A549 (cell line): ENCODE measurements at regions not wholly inside any gene's neighbourhood (a gene's known extent, or its start where the extent isn't known, plus 50 kb on each side); places are given as distances from the start of the nearest gene placed in this dataset.
A peak's percentile ranks its signal among the peaks of the same experiment; 100 is the strongest.

ENCODE experiments used
- ATAC-seq, 2 experiments: fragments of 200-7000 bp in 1 of 2; fragments of >200 bp in 1 of 2; cut with Nextera tagmentation in 1 of 2; cut with Tn5 transposase in 1 of 2; 3 replicates each; pipeline versions ENCODE4 v1.8.0 to v1.9.1; 2018 to 2020; ENCODE audit warnings: mild to moderate bottlenecking in 1 of 2, moderate library complexity in 1 of 2
- CTCF ChIA-PET: fragments of 300-600 bp; sonication (Branson Sonifier 250); formaldehyde crosslinking; extraction: SDS; loops from one replicate; lab custom pipeline; 2021; ENCODE audit warnings: antibody characterized with exemption, inconsistent platforms; lab: Yijun Ruan, JAX
- POLR2A ChIA-PET: fragments of 350-600 bp; formaldehyde crosslinking; extraction: SDS; loops from one replicate; lab custom pipeline; 2021; ENCODE audit warnings: antibody characterized with exemption, inconsistent platforms; lab: Yijun Ruan, JAX
- DNase-seq, 2 experiments: peaks; one replicate each; pipeline versions ENCODE4 v3.0.0 to v3.0.0-alpha.2; 2011 to 2016; ENCODE audit warnings: low read depth in 1 of 2, low spot score in 1 of 2
- FAIRE-seq: peaks from 2 replicates; lab custom pipeline; 2011; peaks lifted over from hg19 to GRCh38; lab: Jason Lieb, UNC
- H3K27ac ChIP-seq, 2 experiments: fragments of >200 bp; sonication (Bioruptor Twin); formaldehyde crosslinking; 3 replicates each; pipeline ENCODE4 v1.5.1; 2016 to 2017
- H3K4me1 ChIP-seq: fragments of >200 bp; sonication (Bioruptor Twin); formaldehyde crosslinking; 3 replicates; pipeline ENCODE4 v1.6.1; 2016
- H3K4me2 ChIP-seq: fragments of >200 bp; sonication (Bioruptor Twin); formaldehyde crosslinking; 3 replicates; pipeline ENCODE4 v1.6.1; 2016
- H3K4me3 ChIP-seq: fragments of >200 bp; sonication (Bioruptor Twin); formaldehyde crosslinking; 3 replicates; pipeline ENCODE4 v1.5.1; 2016
- H3K9me3 ChIP-seq: fragments of >200 bp; sonication (Bioruptor Twin); formaldehyde crosslinking; 3 replicates; pipeline ENCODE4 v1.6.1; 2016
- ATOH8 ChIP-seq: fragments of 250-450 bp; sonication (Bioruptor Pico); IDR thresholded peaks from 2 replicates; pipeline ENCODE4 v1.5.0; 2020; ENCODE audit warnings: low read depth, mild to moderate bottlenecking, moderate library complexity
- CBX8 ChIP-seq: fragments of 200-600 bp; sonication (generic); IDR thresholded peaks from 2 replicates; pipeline ENCODE4 v1.6.1; 2016
- CEBPB ChIP-seq, 2 experiments: fragments of >200 bp in 1 of 2; sonication (Bioruptor Twin) in 1 of 2; formaldehyde crosslinking in 1 of 2; IDR thresholded peaks; 2 replicates each; pipeline ENCODE4 v1.6.1; 2012 to 2016
- E2F6 ChIP-seq: IDR thresholded peaks from 2 replicates; pipeline ENCODE4 v1.6.1; 2012; ENCODE audit warnings: low read depth, borderline replicate concordance
- EHMT2 ChIP-seq: fragments of 200-600 bp; sonication (generic); IDR thresholded peaks from 2 replicates; pipeline ENCODE4 v1.6.1; 2016; ENCODE audit warnings: antibody characterized with exemption, low read depth, mild to moderate bottlenecking, moderate library complexity
- EP300 ChIP-seq, 2 experiments: fragments of >200 bp; sonication (Bioruptor Twin); formaldehyde crosslinking; IDR thresholded peaks; 2 replicates in 1 of 2; 3 replicates in 1 of 2; pipeline ENCODE4 v1.6.1; 2016 to 2017
- ESRRA ChIP-seq: fragments of 150-350 bp; IDR thresholded peaks from 2 replicates; pipeline ENCODE4 v1.6.1; 2014; ENCODE audit warnings: mild to moderate bottlenecking, low read length, borderline replicate concordance
- FOXS1 ChIP-seq: fragments of 250-450 bp; sonication (Bioruptor Pico); IDR thresholded peaks from 2 replicates; pipeline ENCODE4 v1.5.0; 2020; ENCODE audit warnings: mild to moderate bottlenecking, moderate library complexity
- GATA3 ChIP-seq: IDR thresholded peaks from 2 replicates; pipeline ENCODE4 v1.6.1; 2012; ENCODE audit warnings: borderline replicate concordance
- HMGXB4 ChIP-seq: fragments of 250-450 bp; sonication (Bioruptor Pico); IDR thresholded peaks from 2 replicates; pipeline ENCODE4 v1.5.0; 2021; ENCODE audit warnings: mild to moderate bottlenecking, moderate library complexity, borderline replicate concordance
- HOXB13 ChIP-seq: fragments of 250-450 bp; sonication (Bioruptor Pico); IDR thresholded peaks from 2 replicates; pipeline ENCODE4 v1.5.0; 2020; ENCODE audit warnings: low read depth, mild to moderate bottlenecking, moderate library complexity
- JUN ChIP-seq, 2 experiments: fragments of >200 bp; sonication (Bioruptor Twin); formaldehyde crosslinking; IDR thresholded peaks; 2 replicates in 1 of 2; 3 replicates in 1 of 2; pipeline ENCODE4 v1.6.1; 2016 to 2017
- KDM5A ChIP-seq: fragments of 200-600 bp; sonication (generic); IDR thresholded peaks from 2 replicates; pipeline ENCODE4 v1.6.1; 2016; ENCODE audit warnings: antibody characterized with exemption, mild to moderate bottlenecking
- MAFK ChIP-seq: fragments of 450-650 bp; IDR thresholded peaks from 2 replicates; pipeline ENCODE4 v1.6.1; 2014; ENCODE audit not compliant: partially characterized antibody
- MYC ChIP-seq: IDR thresholded peaks from 2 replicates; pipeline ENCODE4 v1.6.1; 2012; ENCODE audit warnings: mild to moderate bottlenecking, inconsistent platforms, low read length, improper control_type of control experiment, borderline replicate concordance
- RAD21 ChIP-seq, 2 experiments: fragments of >200 bp in 1 of 2; sonication (Bioruptor Twin) in 1 of 2; formaldehyde crosslinking in 1 of 2; IDR thresholded peaks in 1 of 2; conservative IDR thresholded peaks in 1 of 2; 2 replicates in 1 of 2; 3 replicates in 1 of 2; pipeline ENCODE4 v1.6.1; 2012 to 2018; ENCODE audit warnings: inconsistent platforms in 1 of 2
- RCOR1 ChIP-seq: fragments of 150-350 bp; IDR thresholded peaks from 2 replicates; pipeline ENCODE4 v1.6.1; 2014; ENCODE audit warnings: antibody characterized with exemption, low read length, low read depth
- SREBF2 ChIP-seq: fragments of 450-650 bp; IDR thresholded peaks from 2 replicates; pipeline ENCODE4 v1.6.1; 2014; ENCODE audit warnings: mild to moderate bottlenecking, moderate library complexity
- USF2 ChIP-seq: fragments of 450-650 bp; IDR thresholded peaks from 2 replicates; pipeline ENCODE4 v1.6.1; 2014; ENCODE audit warnings: antibody characterized with exemption
- WGBS: methylation state at CpG from one replicate; pipeline ENCODE4 v1.1.6; 2017; ENCODE audit errors: missing lambda C conversion rate; 5-methylcytosine and 5-hydroxymethylcytosine counted together

- CTCF ChIA-PET, result interaction anchor here (0.8 to 1.9 kb wide), 5 partner anchors 9 to 55 kb away, joined by 3 to 5 read pairs (median 3); no protein-coding TSS in a partner anchor
- ATAC-seq (peak; percentile 45 to 56; a peak in 4 of 6 replicates), FAIRE-seq (peak; percentile 36), DNase-seq (no peak)
- H3K4me3 ChIP-seq, result no peak overlapping the region
- 85% methylated on average over 1 of the region's 1 CpG for WGBS
- H3K4me2 ChIP-seq, result peak overlapping the region; percentile 47
- POLR2A ChIA-PET, result no interaction called here
- TF ChIP-seq CEBPB (IDR thresholded peaks at IDR 0.05) (no peak), E2F6 (no peak), MYC (no peak), FOXS1 (CRISPR knock-in tag) (no peak), ESRRA (no peak), RAD21 (conservative IDR thresholded peaks at IDR 0.05 in 1 of 2, IDR thresholded peaks at IDR 0.05 in 1 of 2) (no peak), HOXB13 (CRISPR knock-in tag) (no peak)
- no peaks in the 10 kb centered on the region for H3K9me3 ChIP-seq
- H3K27ac ChIP-seq, result peak overlapping the region; percentile 90 to 97
- H3K4me1 ChIP-seq, result peaks cover 69% of the 10 kb centered on the region
Observed at GRCh38 chr15:88394553-88395145, 72.5 kb downstream of the MRPL46 start.

- no peak overlapping the region for H3K4me3 ChIP-seq
- DNase-seq, result peak in 1 of 2 experiments; percentile 47
- ChIA-PET CTCF (interaction anchor here (1.3 to 1.9 kb wide), 2 partner anchors 50 to 56 kb away, joined by 3 to 4 read pairs; no protein-coding TSS in a partner anchor), POLR2A (no interaction called here)
- WGBS, result 20% methylated on average over 6 of the region's 6 CpGs
- FAIRE-seq, result peak; percentile 88
- H3K9me3 ChIP-seq, result no peaks in the 10 kb centered on the region
- peak overlapping the region; percentile 90 to 97 for H3K27ac ChIP-seq
- peak; percentile 48 to 49; a peak in 4 of 6 replicates for ATAC-seq
- peaks cover 77% of the 10 kb centered on the region for H3K4me1 ChIP-seq
- peak overlapping the region; percentile 47 for H3K4me2 ChIP-seq
- TF ChIP-seq KDM5A (no peak), CBX8 (no peak), SREBF2 (no peak), EHMT2 (no peak), USF2 (no peak), EP300 (IDR thresholded peaks at IDR 0.05) (peak in 1 of 2 experiments; percentile 23; a peak in 1 of 5 replicates), MAFK (peak; percentile 53), ATOH8 (CRISPR knock-in tag) (no peak), GATA3 (0 out of 2 replicates have a peak, but pooled peaks have one; percentile 20), JUN (IDR thresholded peaks at IDR 0.05) (no peak), RCOR1 (no peak), HMGXB4 (CRISPR knock-in tag) (no peak)
Observed at GRCh38 chr15:88393719-88394519, 73.3 kb downstream of the MRPL46 start.
